ENCODE measurements at regions not wholly inside any gene's neighbourhood (a gene's known extent, or its start where the extent isn't known, plus 50 kb on each side); places are given as distances from the start of the nearest gene placed in this dataset.

DNA sequence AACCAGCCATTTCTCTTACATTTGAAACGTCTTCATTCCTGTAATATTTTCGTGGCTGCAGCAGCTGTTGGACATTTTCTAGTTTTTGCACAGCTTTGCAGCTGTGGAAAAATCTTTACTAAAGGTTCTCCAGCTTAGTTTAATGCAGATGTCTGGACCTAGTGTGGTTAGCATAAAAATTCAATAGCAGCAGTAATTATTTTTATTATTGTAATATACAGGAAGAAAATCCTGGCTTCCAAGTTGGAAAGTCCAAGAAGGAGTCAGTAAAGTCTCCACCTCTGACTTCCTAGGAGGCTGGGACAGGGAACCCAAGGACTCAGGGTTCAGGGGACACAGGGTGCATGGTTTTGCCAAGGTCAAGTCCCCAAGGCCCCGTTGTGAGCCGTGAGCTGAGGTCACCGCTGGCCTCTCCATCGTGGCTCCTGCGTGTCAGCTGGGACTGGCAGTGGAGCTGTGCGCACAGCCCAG is 230.6 kb downstream of the FNDC1 start (continued):
- TF ChIP-seq, protein P1, sequence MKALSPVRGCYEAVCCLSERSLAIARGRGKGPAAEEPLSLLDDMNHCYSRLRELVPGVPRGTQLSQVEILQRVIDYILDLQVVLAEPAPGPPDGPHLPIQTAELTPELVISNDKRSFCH (CRISPR knock-in tag; IDR thresholded peaks at IDR 0.05), result no peak
- TF ChIP-seq, protein P1 (tag; IDR thresholded peaks at IDR 0.05), result no peak
- TF ChIP-seq IRF2 (CRISPR knock-in tag; IDR thresholded peaks at IDR 0.05) (no peak), ZNF436 (CRISPR knock-in tag; IDR thresholded peaks at IDR 0.05) (no peak), GABPB2 (CRISPR knock-in tag; conservative IDR thresholded peaks at IDR 0.05) (no peak), HDAC1 (IDR thresholded peaks at IDR 0.05) (no peak), CCAR2 (IDR thresholded peaks at IDR 0.05; ENCODE audit: low read depth, low read length) (no peak), ZNF311 (CRISPR knock-in tag; IDR thresholded peaks at IDR 0.05) (no peak)
- TF ChIP-seq, protein P2, sequence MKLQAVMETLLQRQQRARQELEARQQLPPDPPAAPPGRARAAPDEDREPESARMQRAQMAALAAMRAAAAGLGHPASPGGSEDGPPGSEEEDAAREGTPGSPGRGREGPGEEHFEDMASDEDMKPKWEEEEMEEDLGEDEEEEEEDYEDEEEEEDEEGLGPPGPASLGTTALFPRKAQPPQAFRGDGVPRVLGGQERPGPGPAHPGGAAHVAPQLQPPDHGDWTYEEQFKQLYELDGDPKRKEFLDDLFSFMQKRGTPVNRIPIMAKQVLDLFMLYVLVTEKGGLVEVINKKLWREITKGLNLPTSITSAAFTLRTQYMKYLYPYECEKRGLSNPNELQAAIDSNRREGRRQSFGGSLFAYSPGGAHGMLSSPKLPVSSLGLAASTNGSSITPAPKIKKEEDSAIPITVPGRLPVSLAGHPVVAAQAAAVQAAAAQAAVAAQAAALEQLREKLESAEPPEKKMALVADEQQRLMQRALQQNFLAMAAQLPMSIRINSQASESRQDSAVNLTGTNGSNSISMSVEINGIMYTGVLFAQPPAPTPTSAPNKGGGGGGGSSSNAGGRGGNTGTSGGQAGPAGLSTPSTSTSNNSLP (IDR thresholded peaks at IDR 0.05; ENCODE audit: borderline replicate concordance, low read depth, low read length), result no peak
- TF ChIP-seq, protein P3, sequence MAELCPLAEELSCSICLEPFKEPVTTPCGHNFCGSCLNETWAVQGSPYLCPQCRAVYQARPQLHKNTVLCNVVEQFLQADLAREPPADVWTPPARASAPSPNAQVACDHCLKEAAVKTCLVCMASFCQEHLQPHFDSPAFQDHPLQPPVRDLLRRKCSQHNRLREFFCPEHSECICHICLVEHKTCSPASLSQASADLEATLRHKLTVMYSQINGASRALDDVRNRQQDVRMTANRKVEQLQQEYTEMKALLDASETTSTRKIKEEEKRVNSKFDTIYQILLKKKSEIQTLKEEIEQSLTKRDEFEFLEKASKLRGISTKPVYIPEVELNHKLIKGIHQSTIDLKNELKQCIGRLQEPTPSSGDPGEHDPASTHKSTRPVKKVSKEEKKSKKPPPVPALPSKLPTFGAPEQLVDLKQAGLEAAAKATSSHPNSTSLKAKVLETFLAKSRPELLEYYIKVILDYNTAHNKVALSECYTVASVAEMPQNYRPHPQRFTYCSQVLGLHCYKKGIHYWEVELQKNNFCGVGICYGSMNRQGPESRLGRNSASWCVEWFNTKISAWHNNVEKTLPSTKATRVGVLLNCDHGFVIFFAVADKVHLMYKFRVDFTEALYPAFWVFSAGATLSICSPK (IDR thresholded peaks at IDR 0.05; ENCODE audit: borderline replicate concordance), result no peak
- TF ChIP-seq, protein P4, sequence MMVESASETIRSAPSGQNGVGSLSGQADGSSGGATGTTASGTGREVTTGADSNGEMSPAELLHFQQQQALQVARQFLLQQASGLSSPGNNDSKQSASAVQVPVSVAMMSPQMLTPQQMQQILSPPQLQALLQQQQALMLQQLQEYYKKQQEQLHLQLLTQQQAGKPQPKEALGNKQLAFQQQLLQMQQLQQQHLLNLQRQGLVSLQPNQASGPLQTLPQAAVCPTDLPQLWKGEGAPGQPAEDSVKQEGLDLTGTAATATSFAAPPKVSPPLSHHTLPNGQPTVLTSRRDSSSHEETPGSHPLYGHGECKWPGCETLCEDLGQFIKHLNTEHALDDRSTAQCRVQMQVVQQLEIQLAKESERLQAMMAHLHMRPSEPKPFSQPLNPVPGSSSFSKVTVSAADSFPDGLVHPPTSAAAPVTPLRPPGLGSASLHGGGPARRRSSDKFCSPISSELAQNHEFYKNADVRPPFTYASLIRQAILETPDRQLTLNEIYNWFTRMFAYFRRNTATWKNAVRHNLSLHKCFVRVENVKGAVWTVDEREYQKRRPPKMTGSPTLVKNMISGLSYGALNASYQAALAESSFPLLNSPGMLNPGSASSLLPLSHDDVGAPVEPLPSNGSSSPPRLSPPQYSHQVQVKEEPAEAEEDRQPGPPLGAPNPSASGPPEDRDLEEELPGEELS (CRISPR knock-in tag; IDR thresholded peaks at IDR 0.05; ENCODE audit: borderline replicate concordance), result no peak
- TF ChIP-seq, protein P5, sequence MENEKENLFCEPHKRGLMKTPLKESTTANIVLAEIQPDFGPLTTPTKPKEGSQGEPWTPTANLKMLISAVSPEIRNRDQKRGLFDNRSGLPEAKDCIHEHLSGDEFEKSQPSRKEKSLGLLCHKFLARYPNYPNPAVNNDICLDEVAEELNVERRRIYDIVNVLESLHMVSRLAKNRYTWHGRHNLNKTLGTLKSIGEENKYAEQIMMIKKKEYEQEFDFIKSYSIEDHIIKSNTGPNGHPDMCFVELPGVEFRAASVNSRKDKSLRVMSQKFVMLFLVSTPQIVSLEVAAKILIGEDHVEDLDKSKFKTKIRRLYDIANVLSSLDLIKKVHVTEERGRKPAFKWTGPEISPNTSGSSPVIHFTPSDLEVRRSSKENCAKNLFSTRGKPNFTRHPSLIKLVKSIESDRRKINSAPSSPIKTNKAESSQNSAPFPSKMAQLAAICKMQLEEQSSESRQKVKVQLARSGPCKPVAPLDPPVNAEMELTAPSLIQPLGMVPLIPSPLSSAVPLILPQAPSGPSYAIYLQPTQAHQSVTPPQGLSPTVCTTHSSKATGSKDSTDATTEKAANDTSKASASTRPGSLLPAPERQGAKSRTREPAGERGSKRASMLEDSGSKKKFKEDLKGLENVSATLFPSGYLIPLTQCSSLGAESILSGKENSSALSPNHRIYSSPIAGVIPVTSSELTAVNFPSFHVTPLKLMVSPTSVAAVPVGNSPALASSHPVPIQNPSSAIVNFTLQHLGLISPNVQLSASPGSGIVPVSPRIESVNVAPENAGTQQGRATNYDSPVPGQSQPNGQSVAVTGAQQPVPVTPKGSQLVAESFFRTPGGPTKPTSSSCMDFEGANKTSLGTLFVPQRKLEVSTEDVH (IDR thresholded peaks at IDR 0.05; ENCODE audit: low read depth, partially characterized antibody), result no peak

All from K562 (cell line).